ENCODE measurements at regions not wholly inside any gene's neighbourhood (a gene's known extent, or its start where the extent isn't known, plus 50 kb on each side); places are given as distances from the start of the nearest gene placed in this dataset.

DNA sequence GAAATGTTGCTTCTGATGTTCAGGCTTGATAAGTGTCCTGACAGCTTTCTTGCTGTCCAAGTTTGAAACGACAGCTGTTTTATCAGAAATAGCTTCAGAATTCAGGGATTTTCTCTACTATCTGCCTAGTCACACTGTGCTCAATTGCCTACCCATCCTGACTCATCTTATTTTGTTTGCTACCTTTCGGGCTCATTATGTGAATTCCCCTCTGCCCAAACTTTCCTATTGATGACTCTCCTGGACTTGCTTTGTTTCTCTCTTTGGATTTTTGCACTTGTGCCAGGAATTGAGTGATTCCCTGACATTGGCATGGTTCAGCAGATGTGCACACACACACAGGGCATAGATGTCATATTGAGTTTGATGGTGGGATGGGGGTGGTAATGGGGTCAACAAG, 1052.6 kb upstream of the PIK3C3 start:
- H2AFZ ChIP-seq (ENCODE audit: low read depth, low read length, severe bottlenecking), result no peak overlapping the region
- no peaks in the 10 kb centered on the region for H4K20me1 ChIP-seq (ENCODE audit: low read depth, low read length)

DNA sequence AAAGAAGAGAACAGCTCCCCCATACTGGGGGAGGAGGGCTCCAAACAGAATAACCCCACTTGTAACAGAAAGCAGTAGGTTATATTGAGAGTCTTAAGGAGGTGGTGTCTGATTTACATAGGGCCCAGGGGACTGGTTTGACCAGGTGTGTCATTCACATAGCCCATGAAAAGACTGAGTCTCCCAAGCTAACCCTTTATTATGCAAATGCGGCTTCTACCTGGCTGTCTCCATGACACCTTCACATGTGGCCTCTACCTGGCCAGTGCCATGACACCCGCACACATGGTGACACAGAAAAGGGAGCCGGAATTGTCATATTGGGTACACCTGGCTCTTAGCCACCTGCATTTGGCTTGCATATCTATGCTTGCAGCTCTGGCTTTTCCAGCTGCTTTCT, 1057.2 kb upstream of the PIK3C3 start:
- TF ChIP-seq EZH2phosphoT487 (conservative IDR thresholded peaks at IDR 0.05; ENCODE audit: low read length), result no peak
- TF ChIP-seq, protein P1, sequence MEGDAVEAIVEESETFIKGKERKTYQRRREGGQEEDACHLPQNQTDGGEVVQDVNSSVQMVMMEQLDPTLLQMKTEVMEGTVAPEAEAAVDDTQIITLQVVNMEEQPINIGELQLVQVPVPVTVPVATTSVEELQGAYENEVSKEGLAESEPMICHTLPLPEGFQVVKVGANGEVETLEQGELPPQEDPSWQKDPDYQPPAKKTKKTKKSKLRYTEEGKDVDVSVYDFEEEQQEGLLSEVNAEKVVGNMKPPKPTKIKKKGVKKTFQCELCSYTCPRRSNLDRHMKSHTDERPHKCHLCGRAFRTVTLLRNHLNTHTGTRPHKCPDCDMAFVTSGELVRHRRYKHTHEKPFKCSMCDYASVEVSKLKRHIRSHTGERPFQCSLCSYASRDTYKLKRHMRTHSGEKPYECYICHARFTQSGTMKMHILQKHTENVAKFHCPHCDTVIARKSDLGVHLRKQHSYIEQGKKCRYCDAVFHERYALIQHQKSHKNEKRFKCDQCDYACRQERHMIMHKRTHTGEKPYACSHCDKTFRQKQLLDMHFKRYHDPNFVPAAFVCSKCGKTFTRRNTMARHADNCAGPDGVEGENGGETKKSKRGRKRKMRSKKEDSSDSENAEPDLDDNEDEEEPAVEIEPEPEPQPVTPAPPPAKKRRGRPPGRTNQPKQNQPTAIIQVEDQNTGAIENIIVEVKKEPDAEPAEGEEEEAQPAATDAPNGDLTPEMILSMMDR (IDR thresholded peaks at IDR 0.05; ENCODE audit: insufficient read depth, low read length, poor library complexity, severe bottlenecking), result no peak
- no peak overlapping the region for H3K9ac ChIP-seq (ENCODE audit: low read length)
- H3K4me2 ChIP-seq (ENCODE audit: low read depth, low read length, poor library complexity, severe bottlenecking), result no peak overlapping the region
- H2AFZ ChIP-seq (ENCODE audit: low read depth, low read length, severe bottlenecking), result no peak overlapping the region
- no peak overlapping the region for H3K4me3 ChIP-seq (ENCODE audit: insufficient read depth, low read length, poor library complexity, severe bottlenecking)
- no peak overlapping the region for H3K27ac ChIP-seq (ENCODE audit: low read depth, low read length)
- H3F3A ChIP-seq (ENCODE audit: insufficient read depth), result no peaks in the 10 kb centered on the region
- no peaks in the 10 kb centered on the region for H3K36me3 ChIP-seq (ENCODE audit: low read length)
- no peaks in the 10 kb centered on the region for H3K9me2 ChIP-seq (replicated peaks; ENCODE audit: insufficient read depth, low read length)
- no peaks in the 10 kb centered on the region for H4K20me1 ChIP-seq (ENCODE audit: low read depth, low read length)
- H3K27me3 ChIP-seq (ENCODE audit: low read length), result no peaks in the 10 kb centered on the region
- no peaks in the 10 kb centered on the region for H3K79me2 ChIP-seq (ENCODE audit: insufficient read depth, low read length)
- H3K9me3 ChIP-seq (ENCODE audit: insufficient read depth, low read length), result 0 out of 2 replicates have a peak, but pooled peaks cover 6% of the 10 kb centered on the region

More for the DNA sequence above, 1052.6 kb upstream of the PIK3C3 start:
- Histone ChIP-seq H3K4me2 (ENCODE audit: low read depth, low read length, poor library complexity, severe bottlenecking) (no peak overlapping the region), H3K9me2 (replicated peaks; ENCODE audit: insufficient read depth, low read length) (no peaks in the 10 kb centered on the region), H3F3A (ENCODE audit: insufficient read depth) (no peaks in the 10 kb centered on the region), H3K27ac (ENCODE audit: low read depth, low read length) (no peak overlapping the region), H3K27me3 (ENCODE audit: low read length) (no peaks in the 10 kb centered on the region), H3K36me3 (ENCODE audit: low read length) (no peaks in the 10 kb centered on the region), H3K79me2 (ENCODE audit: insufficient read depth, low read length) (no peaks in the 10 kb centered on the region), H3K9me3 (ENCODE audit: insufficient read depth, low read length) (no peaks in the 10 kb centered on the region; the same call in 1 of the 2 replicates), H3K9ac (ENCODE audit: low read length) (no peak overlapping the region), H3K4me3 (ENCODE audit: insufficient read depth, low read length, poor library complexity, severe bottlenecking) (no peak overlapping the region)
- TF ChIP-seq EZH2phosphoT487 (conservative IDR thresholded peaks at IDR 0.05; ENCODE audit: low read length), result no peak
- TF ChIP-seq, protein P1 (IDR thresholded peaks at IDR 0.05; ENCODE audit: insufficient read depth, low read length, poor library complexity, severe bottlenecking), result no peak

DNA sequence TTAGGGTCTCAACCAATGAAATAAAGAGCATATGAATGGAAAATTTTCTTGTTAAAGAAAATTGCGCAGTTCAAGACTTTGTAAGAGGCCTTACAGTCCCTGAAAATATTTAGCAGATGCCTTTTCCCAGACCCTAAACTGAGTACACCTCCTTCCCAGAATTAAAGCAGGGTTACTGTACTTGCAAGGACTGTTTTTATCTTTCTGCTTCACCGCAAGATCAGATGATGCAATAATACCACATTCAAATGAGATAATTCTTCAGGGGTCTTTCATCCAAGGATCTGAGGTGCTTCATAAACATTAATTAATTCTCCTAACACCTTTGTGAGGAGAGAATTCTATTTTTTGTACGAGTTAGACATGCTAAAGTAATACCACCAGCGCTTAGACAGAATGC, 1071.8 kb upstream of the PIK3C3 start:
- Histone ChIP-seq H2AFZ (ENCODE audit: low read depth, low read length, severe bottlenecking) (no peak overlapping the region), H3K9me2 (replicated peaks; ENCODE audit: insufficient read depth, low read length) (no peaks in the 10 kb centered on the region), H3K4me2 (ENCODE audit: low read depth, low read length, poor library complexity, severe bottlenecking) (no peak overlapping the region), H3K36me3 (ENCODE audit: low read length) (no peaks in the 10 kb centered on the region), H3K27me3 (ENCODE audit: low read length) (no peaks in the 10 kb centered on the region), H3K9me3 (ENCODE audit: insufficient read depth, low read length) (no peaks in the 10 kb centered on the region), H4K20me1 (ENCODE audit: low read depth, low read length) (no peaks in the 10 kb centered on the region), H3F3A (ENCODE audit: insufficient read depth) (no peaks in the 10 kb centered on the region), H3K27ac (ENCODE audit: low read depth, low read length) (no peak overlapping the region), H3K4me3 (ENCODE audit: insufficient read depth, low read length, poor library complexity, severe bottlenecking) (no peak overlapping the region), H3K79me2 (ENCODE audit: insufficient read depth, low read length) (no peaks in the 10 kb centered on the region), H3K9ac (ENCODE audit: low read length) (no peak overlapping the region)
- TF ChIP-seq, protein P1 (IDR thresholded peaks at IDR 0.05; ENCODE audit: insufficient read depth, low read length, poor library complexity, severe bottlenecking), result no peak
- TF ChIP-seq EZH2phosphoT487 (conservative IDR thresholded peaks at IDR 0.05; ENCODE audit: low read length), result no peak

Data from SU-DHL-6 (cell line).